CD4-positive, alpha-beta T cell (primary cell): ENCODE measurements at regions not wholly inside any gene's neighbourhood (a gene's known extent, or its start where the extent isn't known, plus 50 kb on each side); places are given as distances from the start of the nearest gene placed in this dataset.

Source experiments
- ATAC-seq: fragments of 200-7000 bp; cut with Tn5 transposase; one replicate; pipeline ENCODE4 v1.10.0; 2022; ENCODE audit warnings: mild to moderate bottlenecking; ENCODE audit not compliant: poor library complexity
- CTCF ChIA-PET: fragments of 350-600 bp; sonication (Branson Sonifier 250); formaldehyde crosslinking; loops from one replicate; lab custom pipeline; 2021; ENCODE audit warnings: antibody characterized with exemption, inconsistent platforms; lab: Charles Lee
- POLR2A ChIA-PET: fragments of 350-600 bp; sonication (Branson Sonifier 250); formaldehyde crosslinking; loops from one replicate; lab custom pipeline; 2021; ENCODE audit warnings: antibody characterized with exemption, inconsistent platforms; lab: Charles Lee
- DNase-seq, 14 experiments: peaks; one replicate each; pipeline ENCODE4 v3.0.0-alpha.2; 2013 to 2020; ENCODE audit warnings: mixed read lengths in 2 of 14
- H3K27ac ChIP-seq, 2 donors: one replicate each; pipeline versions ENCODE4 v1.5.1 to v1.7.0; 2013; ENCODE audit warnings: low read length in 2 of 2, low read depth in 1 of 2, mild to moderate bottlenecking in 1 of 2
- H3K27me3 ChIP-seq, 2 experiments: 1 replicate in 1 of 2; 2 replicates in 1 of 2; pipeline versions ENCODE4 v1.6.1 to v1.7.0; 2013; ENCODE audit warnings: low read length in 2 of 2, control low read depth in 1 of 2, mild to moderate bottlenecking in 1 of 2, moderate library complexity in 1 of 2; ENCODE audit not compliant: insufficient read depth in 2 of 2, control insufficient read depth in 1 of 2
- H3K36me3 ChIP-seq: one replicate; pipeline ENCODE4 v1.6.1; 2013; ENCODE audit warnings: low read length, control low read depth; ENCODE audit not compliant: insufficient read depth
- H3K4me1 ChIP-seq: one replicate; pipeline ENCODE4 v1.6.1; 2013; ENCODE audit warnings: low read length, control low read depth; ENCODE audit not compliant: insufficient read depth
- H3K4me3 ChIP-seq: one replicate; pipeline ENCODE4 v1.5.1; 2013; ENCODE audit warnings: mild to moderate bottlenecking, low read length, moderate library complexity
- H3K9me3 ChIP-seq, 2 experiments: 1 replicate in 1 of 2; 2 replicates in 1 of 2; pipeline versions ENCODE4 v1.6.1 to v1.7.0; 2013; ENCODE audit warnings: low read length in 2 of 2, mild to moderate bottlenecking in 2 of 2, control low read depth in 1 of 2, moderate library complexity in 1 of 2; ENCODE audit not compliant: control insufficient read depth in 1 of 2, insufficient read depth in 1 of 2
- H3K27ac Mint-ChIP-seq: one replicate; pipeline ENCODE4 v1.8.0; 2020; ENCODE audit warnings: mixed read lengths
- H3K27me3 Mint-ChIP-seq: one replicate; pipeline ENCODE4 v1.8.0; 2021; ENCODE audit warnings: mixed read lengths
- H3K36me3 Mint-ChIP-seq: one replicate; pipeline ENCODE4 v1.8.0; 2021; ENCODE audit warnings: low read depth, mixed read lengths
- H3K4me1 Mint-ChIP-seq: one replicate; pipeline ENCODE4 v1.8.0; 2021; ENCODE audit warnings: low read depth, mixed read lengths
- H3K4me3 Mint-ChIP-seq: one replicate; pipeline ENCODE4 v1.8.0; 2020; ENCODE audit warnings: mild to moderate bottlenecking, mixed read lengths
- H3K9me3 Mint-ChIP-seq: one replicate; pipeline ENCODE4 v1.8.0; 2020; ENCODE audit warnings: mixed read lengths
- CTCF ChIP-seq: fragments of 200-600 bp; IDR thresholded peaks from one replicate; pipeline ENCODE4 v1.8.0; 2022; ENCODE audit warnings: antibody characterized with exemption, mild to moderate bottlenecking
- intact Hi-C, 2 experiments: fragments of 100-400 bp; cut with DNase I in 1 of 2; cut with micrococcal nuclease in 1 of 2; formaldehyde crosslinking; loops; one replicate each; pipeline versions ENCODE4 v1.15.1 to v1.9.0; 2023 to 2025; cut with DNase I, micrococcal nuclease

GRCh38 chr10:94097656-94098055, 103.9 kb downstream of the PLCE1 start:
- H3K36me3 Mint-ChIP-seq = no peaks in the 10 kb centered on the region
- DNase-seq (no peak), ATAC-seq (no peak)
- H3K4me1 Mint-ChIP-seq = no peaks in the 10 kb centered on the region
- intact Hi-C loops = no loop called here
- CTCF ChIA-PET = no interaction called here
- no peaks in the 10 kb centered on the region for H3K9me3 Mint-ChIP-seq
- Histone ChIP-seq H3K9me3 (no peaks in the 10 kb centered on the region), H3K27ac (no peak overlapping the region), H3K4me1 (no peaks in the 10 kb centered on the region), H3K36me3 (no peaks in the 10 kb centered on the region), H3K4me3 (no peak overlapping the region), H3K27me3 (no peaks in the 10 kb centered on the region)
- H3K27ac Mint-ChIP-seq = no peak overlapping the region
- no peak for TF ChIP-seq CTCF
- H3K27me3 Mint-ChIP-seq = peaks cover 13% of the 10 kb centered on the region
- POLR2A ChIA-PET = no interaction called here
- H3K4me3 Mint-ChIP-seq = no peak overlapping the region

DNA sequence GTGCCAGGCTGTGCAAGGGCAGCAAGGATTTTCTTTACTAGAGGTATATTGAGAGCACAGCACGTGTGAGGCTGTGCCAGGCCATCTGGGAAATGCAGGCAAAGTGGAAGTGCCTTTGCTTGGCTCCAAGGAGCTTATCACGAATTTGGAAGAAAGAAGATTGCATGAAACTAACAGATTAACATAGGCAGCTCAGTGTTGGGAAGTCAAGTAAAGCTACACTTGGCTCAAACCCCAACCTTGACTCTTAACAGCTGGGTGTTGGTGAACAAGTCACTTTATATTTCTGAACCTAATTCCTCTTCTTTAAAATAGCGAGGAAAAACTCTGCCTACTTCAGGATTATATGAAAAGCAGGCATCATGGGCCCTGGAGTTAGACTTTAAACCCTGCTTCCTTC, 105.2 kb downstream of the PLCE1 start:
- peaks cover 12% of the 10 kb centered on the region for H3K27me3 Mint-ChIP-seq

DNA sequence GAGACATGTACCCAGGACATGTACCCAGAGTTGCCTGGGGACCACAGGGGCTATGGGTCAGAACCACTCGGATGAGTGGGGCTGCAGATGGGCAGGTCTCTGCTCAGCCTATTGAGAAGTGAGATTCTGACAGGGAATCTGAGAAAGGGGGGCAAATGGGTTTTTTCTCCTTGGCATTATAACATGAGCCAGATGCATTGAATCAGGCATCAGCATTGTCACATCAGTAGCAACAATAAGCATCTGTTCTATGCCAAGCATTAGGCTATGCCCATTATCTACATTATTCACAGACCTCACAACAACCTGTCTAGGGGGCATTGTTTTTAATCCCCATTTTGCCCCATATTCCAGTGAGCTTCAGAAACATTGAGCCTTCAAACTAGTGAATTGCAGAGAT, 108.2 kb downstream of the PLCE1 start:
- Mint-ChIP-seq H3K36me3 (no peaks in the 10 kb centered on the region), H3K4me3 (no peak overlapping the region), H3K4me1 (no peaks in the 10 kb centered on the region), H3K27ac (no peak overlapping the region), H3K27me3 (peaks cover 8% of the 10 kb centered on the region), H3K9me3 (no peaks in the 10 kb centered on the region)
- intact Hi-C loops = no loop called here
- POLR2A ChIA-PET = no interaction called here
- Histone ChIP-seq H3K4me3 (no peak overlapping the region), H3K36me3 (no peaks in the 10 kb centered on the region), H3K4me1 (no peaks in the 10 kb centered on the region), H3K27me3 (no peaks in the 10 kb centered on the region), H3K9me3 (no peaks in the 10 kb centered on the region), H3K27ac (no peak overlapping the region)
- CTCF ChIA-PET = no interaction called here
- no peak for DNase-seq
- no peak for TF ChIP-seq CTCF
- no peak for ATAC-seq

More for the DNA sequence above, 105.2 kb downstream of the PLCE1 start:
- POLR2A ChIA-PET = no interaction called here
- no peaks in the 10 kb centered on the region for H3K9me3 Mint-ChIP-seq
- H3K36me3 Mint-ChIP-seq = no peaks in the 10 kb centered on the region
- H3K4me1 Mint-ChIP-seq = no peaks in the 10 kb centered on the region
- Histone ChIP-seq H3K27me3 (no peaks in the 10 kb centered on the region), H3K36me3 (no peaks in the 10 kb centered on the region), H3K27ac (no peak overlapping the region), H3K4me3 (no peak overlapping the region), H3K9me3 (no peaks in the 10 kb centered on the region), H3K4me1 (no peaks in the 10 kb centered on the region)
- H3K27ac Mint-ChIP-seq = no peak overlapping the region
- no peak for DNase-seq
- CTCF ChIA-PET = no interaction called here
- intact Hi-C loops = no loop called here
- no peak overlapping the region for H3K4me3 Mint-ChIP-seq
- no peak for ATAC-seq
- TF ChIP-seq CTCF = no peak
